Activated CD4-positive, alpha-beta memory T cell treated with anti-CD3 and anti-CD28 coated beads, Interleukin-2, amount 10 ng/mL, durations not matched to agents 7 days and 5 days (primary cell): ENCODE measurements at regions not wholly inside any gene's neighbourhood (a gene's known extent, or its start where the extent isn't known, plus 50 kb on each side); places are given as distances from the start of the nearest gene placed in this dataset.
"Not testable (repeated sequence)": the region's sequence is repeated elsewhere in the genome, so short reads cannot be mapped to it uniquely, and the experiment has no call there.

ENCODE experiments used
- CTCF ChIA-PET: fragments of 350-600 bp; sonication (Branson Sonifier 250); formaldehyde crosslinking; loops from one replicate; lab custom pipeline; 2021; ENCODE audit warnings: antibody characterized with exemption, inconsistent platforms; lab: Charles Lee
- POLR2A ChIA-PET: fragments of 350-600 bp; sonication (Branson Sonifier 250); formaldehyde crosslinking; loops from one replicate; lab custom pipeline; 2021; ENCODE audit warnings: antibody characterized with exemption; lab: Charles Lee
- DNase-seq: peaks from one replicate; pipeline ENCODE4 v3.0.0-alpha.2; 2020
- H3K27ac Mint-ChIP-seq: one replicate; pipeline ENCODE4 v1.8.0; 2021; ENCODE audit warnings: mild to moderate bottlenecking, mixed read lengths
- H3K27me3 Mint-ChIP-seq: one replicate; pipeline ENCODE4 v1.8.0; 2021; ENCODE audit warnings: mixed read lengths
- H3K36me3 Mint-ChIP-seq: one replicate; pipeline ENCODE4 v1.8.0; 2021; ENCODE audit warnings: low read depth, mixed read lengths
- H3K4me1 Mint-ChIP-seq: one replicate; pipeline ENCODE4 v1.8.0; 2021; ENCODE audit warnings: mixed read lengths
- H3K4me3 Mint-ChIP-seq: one replicate; pipeline ENCODE4 v1.8.0; 2021; ENCODE audit warnings: mild to moderate bottlenecking, mixed read lengths
- H3K9me3 Mint-ChIP-seq: one replicate; pipeline ENCODE4 v1.8.0; 2021; ENCODE audit warnings: mixed read lengths

GRCh38 chr19:27846944-27847343, 1366.0 kb downstream of the UQCRFS1 start:
- ChIA-PET CTCF (no interaction called here), POLR2A (no interaction called here)
- Mint-ChIP-seq H3K9me3 (peaks cover 66% of the 10 kb centered on the region), H3K4me3 (no peak overlapping the region), H3K27ac (no peak overlapping the region), H3K27me3 (no peaks in the 10 kb centered on the region), H3K36me3 (no peaks in the 10 kb centered on the region), H3K4me1 (no peaks in the 10 kb centered on the region)
- DNase-seq: no peak

GRCh38 chr19:27844261-27844660, 1368.7 kb downstream of the UQCRFS1 start:
- H3K27ac Mint-ChIP-seq: no peak overlapping the region
- H3K36me3 Mint-ChIP-seq: no peaks in the 10 kb centered on the region
- CTCF ChIA-PET: no interaction called here
- no peaks in the 10 kb centered on the region for H3K4me1 Mint-ChIP-seq
- H3K27me3 Mint-ChIP-seq: no peaks in the 10 kb centered on the region
- POLR2A ChIA-PET: no interaction called here
- H3K4me3 Mint-ChIP-seq: no peak overlapping the region
- DNase-seq: no peak
- peaks cover 61% of the 10 kb centered on the region for H3K9me3 Mint-ChIP-seq

GRCh38 chr19:27843861-27844260, 1369.1 kb downstream of the UQCRFS1 start:
- no peak overlapping the region for H3K27ac Mint-ChIP-seq
- H3K27me3 Mint-ChIP-seq: no peaks in the 10 kb centered on the region
- no peaks in the 10 kb centered on the region for H3K4me1 Mint-ChIP-seq
- ChIA-PET CTCF (no interaction called here), POLR2A (no interaction called here)
- no peak overlapping the region for H3K4me3 Mint-ChIP-seq
- no peak for DNase-seq
- no peaks in the 10 kb centered on the region for H3K36me3 Mint-ChIP-seq
- H3K9me3 Mint-ChIP-seq: peaks cover 57% of the 10 kb centered on the region

- H3K9me3 Mint-ChIP-seq: peaks cover 22% of the 10 kb centered on the region
- H3K27me3 Mint-ChIP-seq: no peaks in the 10 kb centered on the region
- DNase-seq: no peak
- CTCF ChIA-PET: no interaction called here
- H3K27ac Mint-ChIP-seq: no peak overlapping the region
- H3K4me1 Mint-ChIP-seq: no peaks in the 10 kb centered on the region
- no peak overlapping the region for H3K4me3 Mint-ChIP-seq
- H3K36me3 Mint-ChIP-seq: peaks cover 2% of the 10 kb centered on the region
- POLR2A ChIA-PET: no interaction called here
Observed at GRCh38 chr19:27833031-27833430, 1379.9 kb downstream of the UQCRFS1 start.

- DNase-seq: no peak
- peaks cover 17% of the 10 kb centered on the region for H3K9me3 Mint-ChIP-seq
- ChIA-PET POLR2A (no interaction called here), CTCF (no interaction called here)
- H3K36me3 Mint-ChIP-seq: peaks cover 2% of the 10 kb centered on the region
- H3K4me1 Mint-ChIP-seq: no peaks in the 10 kb centered on the region
- H3K27me3 Mint-ChIP-seq: no peaks in the 10 kb centered on the region
- no peak overlapping the region for H3K4me3 Mint-ChIP-seq
- H3K27ac Mint-ChIP-seq: no peak overlapping the region
Observed at GRCh38 chr19:27828829-27829228, 1384.1 kb downstream of the UQCRFS1 start.

- H3K27ac Mint-ChIP-seq: no peak overlapping the region
- DNase-seq: no peak
Observed at GRCh38 chr19:27824108-27824507, 1388.8 kb downstream of the UQCRFS1 start.

GRCh38 chr19:27822336-27822735, 1390.6 kb downstream of the UQCRFS1 start:
- no peak for DNase-seq
- Mint-ChIP-seq H3K4me1 (no peaks in the 10 kb centered on the region), H3K27me3 (no peaks in the 10 kb centered on the region), H3K27ac (no peak overlapping the region), H3K36me3 (no peaks in the 10 kb centered on the region), H3K9me3 (peaks cover 20% of the 10 kb centered on the region), H3K4me3 (no peak overlapping the region)
- CTCF ChIA-PET: no interaction called here
- POLR2A ChIA-PET: no interaction called here

More at GRCh38 chr19:27824108-27824507, 1388.8 kb downstream of the UQCRFS1 start:
- H3K4me1 Mint-ChIP-seq: no peaks in the 10 kb centered on the region
- POLR2A ChIA-PET: no interaction called here
- peaks cover 25% of the 10 kb centered on the region for H3K9me3 Mint-ChIP-seq
- H3K36me3 Mint-ChIP-seq: peaks cover 1% of the 10 kb centered on the region
- CTCF ChIA-PET: no interaction called here
- no peak overlapping the region for H3K4me3 Mint-ChIP-seq
- H3K27me3 Mint-ChIP-seq: no peaks in the 10 kb centered on the region

GRCh38 chr19:27821418-27822018, 1391.4 kb downstream of the UQCRFS1 start:
- CTCF ChIA-PET: no interaction called here
- Mint-ChIP-seq H3K9me3 (peaks cover 23% of the 10 kb centered on the region), H3K4me3 (no peak overlapping the region), H3K36me3 (no peaks in the 10 kb centered on the region), H3K27me3 (no peaks in the 10 kb centered on the region), H3K4me1 (no peaks in the 10 kb centered on the region), H3K27ac (no peak overlapping the region)
- POLR2A ChIA-PET: no interaction called here
- no peak for DNase-seq

GRCh38 chr19:27815985-27816384, 1397.0 kb downstream of the UQCRFS1 start:
- no peak for DNase-seq
- ChIA-PET POLR2A (no interaction called here), CTCF (no interaction called here)
- Mint-ChIP-seq H3K9me3 (peaks cover 18% of the 10 kb centered on the region), H3K4me1 (no peaks in the 10 kb centered on the region), H3K27me3 (no peaks in the 10 kb centered on the region), H3K36me3 (no peaks in the 10 kb centered on the region), H3K27ac (no peak overlapping the region), H3K4me3 (no peak overlapping the region)

GRCh38 chr19:27814834-27815233, 1398.1 kb downstream of the UQCRFS1 start:
- DNase-seq, H3K4me3 Mint-ChIP-seq, H3K27ac Mint-ChIP-seq, H3K27me3 Mint-ChIP-seq, CTCF ChIA-PET, H3K36me3 Mint-ChIP-seq, POLR2A ChIA-PET, H3K4me1 Mint-ChIP-seq: not testable (repeated sequence)
- H3K9me3 Mint-ChIP-seq: peaks cover 21% of the 10 kb centered on the region

GRCh38 chr19:27814274-27814673, 1398.7 kb downstream of the UQCRFS1 start:
- H3K36me3 Mint-ChIP-seq, POLR2A ChIA-PET, H3K4me1 Mint-ChIP-seq, DNase-seq, CTCF ChIA-PET, H3K27me3 Mint-ChIP-seq, H3K27ac Mint-ChIP-seq, H3K4me3 Mint-ChIP-seq: not testable (repeated sequence)
- peaks cover 21% of the 10 kb centered on the region for H3K9me3 Mint-ChIP-seq

- POLR2A ChIA-PET: no interaction called here
- no peak overlapping the region for H3K27ac Mint-ChIP-seq
- CTCF ChIA-PET: no interaction called here
- no peaks in the 10 kb centered on the region for H3K4me1 Mint-ChIP-seq
- H3K4me3 Mint-ChIP-seq: no peak overlapping the region
- H3K27me3 Mint-ChIP-seq: no peaks in the 10 kb centered on the region
- H3K36me3 Mint-ChIP-seq: peaks cover 33% of the 10 kb centered on the region
- no peak for DNase-seq
- peaks cover 12% of the 10 kb centered on the region for H3K9me3 Mint-ChIP-seq
Observed at GRCh38 chr19:27806471-27807070, 1406.4 kb downstream of the UQCRFS1 start.

- peaks cover 39% of the 10 kb centered on the region for H3K36me3 Mint-ChIP-seq
- no peak overlapping the region for H3K4me3 Mint-ChIP-seq
- no peaks in the 10 kb centered on the region for H3K4me1 Mint-ChIP-seq
- peaks cover 14% of the 10 kb centered on the region for H3K9me3 Mint-ChIP-seq
- CTCF ChIA-PET: no interaction called here
- H3K27me3 Mint-ChIP-seq: no peaks in the 10 kb centered on the region
- no peak for DNase-seq
- POLR2A ChIA-PET: no interaction called here
- H3K27ac Mint-ChIP-seq: no peak overlapping the region
Observed at GRCh38 chr19:27805848-27806247, 1407.1 kb downstream of the UQCRFS1 start.

- H3K27ac Mint-ChIP-seq, H3K27me3 Mint-ChIP-seq, CTCF ChIA-PET, H3K4me1 Mint-ChIP-seq, H3K4me3 Mint-ChIP-seq, POLR2A ChIA-PET, DNase-seq: not testable (repeated sequence)
- peaks cover 64% of the 10 kb centered on the region for H3K36me3 Mint-ChIP-seq
- H3K9me3 Mint-ChIP-seq: peaks cover 10% of the 10 kb centered on the region
Observed at GRCh38 chr19:27802293-27802692, 1410.7 kb downstream of the UQCRFS1 start.
